GM19452 (cell line): ENCODE measurements at regions not wholly inside any gene's neighbourhood (a gene's known extent, or its start where the extent isn't known, plus 50 kb on each side); places are given as distances from the start of the nearest gene placed in this dataset.

Experiments
- ATAC-seq: cut with Tn5 transposase; IDR thresholded peaks from one replicate; pipeline ENCODE4 v1.9.1; 2021; ENCODE audit not compliant: unreplicated experiment

DNA sequence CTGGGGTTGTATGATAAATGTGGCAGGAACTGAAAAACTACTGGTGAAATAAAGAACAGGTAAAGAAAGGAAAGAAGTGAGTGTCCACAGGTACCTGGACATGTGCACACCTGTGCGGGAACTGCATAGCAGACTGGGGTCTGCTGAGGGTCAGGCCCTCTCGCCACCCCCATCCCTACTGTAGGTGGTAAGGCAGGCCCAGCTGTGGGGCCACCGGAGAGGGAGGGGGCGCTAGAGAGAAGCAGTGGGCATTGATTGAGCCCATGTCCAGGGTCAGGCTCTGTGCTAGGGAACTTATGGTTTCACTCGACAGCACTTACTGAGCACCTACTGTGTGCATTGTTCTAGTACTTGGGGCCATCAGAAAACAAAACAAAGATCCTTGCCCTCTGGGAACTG lies 400.5 kb downstream of the MATN1 start:
- no peak for ATAC-seq

- no peak for ATAC-seq
These were observed 401.2 kb downstream of the MATN1 start for GRCh38 chr1:30321996-30322858.

DNA sequence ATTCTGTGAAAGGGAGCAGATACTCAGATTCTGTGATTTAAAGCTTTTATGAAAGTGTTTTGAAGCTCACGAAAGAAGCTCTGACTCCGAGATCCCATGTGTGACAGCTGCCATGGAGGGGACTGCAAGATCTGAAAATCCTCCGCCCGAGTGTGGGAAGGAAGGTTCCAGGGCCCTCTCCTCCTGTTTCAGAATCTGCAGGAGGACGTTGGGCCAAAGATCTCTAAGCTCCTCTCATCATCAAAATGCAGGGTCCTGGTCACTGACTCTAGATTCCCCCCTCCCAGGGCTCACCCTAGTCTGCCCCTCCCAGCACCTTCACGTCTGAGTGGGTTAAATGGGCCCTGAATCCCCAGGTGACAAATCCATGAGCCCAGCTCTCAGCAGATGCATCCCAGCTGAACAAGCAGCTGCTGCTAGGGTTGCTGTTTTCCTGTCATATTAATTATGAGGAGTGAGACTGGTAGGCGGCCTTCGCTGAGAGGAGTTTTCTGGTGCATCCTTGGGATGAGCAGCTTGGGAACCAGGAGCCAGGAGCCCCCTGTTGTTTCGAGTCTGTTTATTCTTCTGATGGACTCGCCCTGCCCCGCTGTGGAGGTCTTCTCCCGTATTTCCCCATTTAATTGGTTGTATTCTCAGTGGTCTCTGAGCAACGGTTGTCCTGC lies 402.0 kb downstream of the MATN1 start:
- no peak for ATAC-seq

DNA sequence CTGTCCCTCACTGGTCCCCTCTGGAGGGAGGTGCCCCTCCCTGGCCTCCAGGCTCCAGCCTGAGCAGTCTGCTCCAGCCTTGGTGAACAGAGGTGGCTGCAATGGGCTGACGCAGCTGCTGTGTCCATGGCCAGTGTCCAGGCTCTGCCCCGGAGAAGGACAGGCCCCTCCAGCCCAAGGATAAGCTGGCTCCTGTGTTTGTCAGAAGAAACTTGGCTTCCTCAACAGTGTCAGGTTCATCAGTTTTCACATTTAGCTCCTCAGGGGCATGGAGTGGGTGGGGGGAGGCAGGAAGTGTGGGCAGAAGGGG lies 402.8 kb downstream of the MATN1 start:
- ATAC-seq, result no peak

GRCh38 chr1:30319765-30320580 lies 403.4 kb downstream of the MATN1 start:
- no peak for ATAC-seq

DNA sequence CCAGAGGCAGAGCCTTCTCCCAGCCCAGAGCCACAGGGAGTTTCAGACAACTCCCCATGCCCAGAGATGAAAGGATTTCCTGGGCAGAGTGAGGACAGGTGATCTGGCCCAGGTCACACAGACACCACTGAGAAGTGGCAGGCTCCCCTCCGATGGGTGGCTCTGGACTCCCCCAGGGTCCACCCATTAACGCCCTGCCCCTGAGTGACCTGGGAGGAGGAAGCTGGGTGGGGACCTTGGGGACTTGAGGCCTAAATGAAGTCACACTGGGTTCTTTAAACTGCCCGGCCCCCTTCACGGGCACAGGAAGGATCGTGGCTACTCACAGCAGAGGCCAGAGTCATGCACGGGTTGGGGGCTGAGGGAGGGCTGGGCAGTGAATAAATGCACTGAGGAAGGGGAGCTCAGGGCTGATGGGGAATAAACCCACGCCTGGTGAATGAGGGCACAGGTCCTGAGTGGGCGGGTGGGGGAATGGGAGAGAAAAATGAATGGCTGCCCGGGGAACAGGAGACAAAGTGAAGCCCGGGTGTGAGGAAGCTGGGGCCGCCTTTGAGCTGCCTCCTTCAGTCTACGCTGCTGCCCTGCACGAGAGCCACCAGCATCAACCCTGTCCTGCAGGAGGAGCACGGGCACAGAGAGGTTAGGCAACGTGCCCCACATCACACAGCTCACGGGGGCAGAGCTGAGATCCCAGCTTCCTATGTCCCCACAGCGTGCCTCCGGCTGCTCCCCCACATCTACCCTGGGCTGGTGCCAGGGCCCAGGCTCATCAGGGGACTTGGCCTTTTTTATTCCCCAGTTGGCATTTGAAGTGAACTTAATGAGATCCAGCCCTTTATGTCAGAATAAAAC lies 404.3 kb downstream of the MATN1 start:
- no peak for ATAC-seq

GRCh38 chr1:30318413-30318812 lies 405.0 kb downstream of the MATN1 start:
- ATAC-seq, result no peak

DNA sequence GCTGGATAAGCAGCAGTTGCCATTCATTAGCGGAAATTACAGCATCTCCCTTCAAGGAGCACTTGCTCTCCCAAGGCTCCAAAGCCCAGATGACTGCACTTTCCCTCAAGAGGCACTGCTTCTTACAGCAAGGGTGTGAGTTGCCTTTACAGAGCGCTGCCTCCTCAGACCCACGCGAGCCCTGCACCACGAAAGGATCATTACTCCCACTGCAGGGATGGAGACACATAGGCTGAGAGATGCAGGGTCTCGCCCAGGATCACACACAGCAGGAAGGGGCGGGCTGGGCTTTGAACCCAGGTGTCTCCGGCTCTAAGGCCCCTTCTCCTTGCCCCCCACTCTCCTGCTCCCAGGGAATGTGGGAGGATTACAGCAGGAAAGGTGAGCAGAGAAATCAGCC lies 405.5 kb downstream of the MATN1 start:
- no peak for ATAC-seq

GRCh38 chr1:30316056-30316455 lies 407.3 kb downstream of the MATN1 start:
- ATAC-seq, result no peak

- ATAC-seq, result no peak
These were observed 408.0 kb downstream of the MATN1 start for GRCh38 chr1:30315185-30315960.

GRCh38 chr1:30314591-30314990 lies 408.8 kb downstream of the MATN1 start:
- ATAC-seq, result no peak

- ATAC-seq, result no peak
These were observed 409.8 kb downstream of the MATN1 start for GRCh38 chr1:30313584-30313983.

- no peak for ATAC-seq
These were observed 410.2 kb downstream of the MATN1 start for GRCh38 chr1:30313176-30313575.

GRCh38 chr1:30312226-30312625 lies 411.2 kb downstream of the MATN1 start:
- no peak for ATAC-seq

DNA sequence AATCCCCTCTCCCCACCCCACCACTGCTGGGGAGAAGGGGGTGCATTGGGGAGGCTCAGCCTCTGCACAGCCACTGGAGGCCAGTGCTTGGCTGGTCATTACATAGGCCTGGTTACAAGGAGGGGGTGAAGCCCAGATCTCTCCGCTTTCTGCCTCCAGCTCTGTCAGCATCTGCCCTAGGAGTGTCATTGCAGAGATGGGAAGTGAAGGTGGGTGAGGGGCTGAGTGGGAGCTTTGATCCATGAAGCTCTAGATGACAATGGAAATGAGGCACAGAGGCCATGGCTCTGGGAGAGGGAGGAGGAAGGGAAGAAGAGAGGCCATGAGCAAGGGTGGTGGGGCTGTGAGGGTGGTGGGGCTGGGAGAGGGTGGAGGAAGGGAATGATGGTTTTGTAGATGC lies 411.6 kb downstream of the MATN1 start:
- ATAC-seq, result no peak

- no peak for ATAC-seq
These were observed 412.2 kb downstream of the MATN1 start for GRCh38 chr1:30310966-30311742.

GRCh38 chr1:30307182-30307581 lies 416.2 kb downstream of the MATN1 start:
- no peak for ATAC-seq

DNA sequence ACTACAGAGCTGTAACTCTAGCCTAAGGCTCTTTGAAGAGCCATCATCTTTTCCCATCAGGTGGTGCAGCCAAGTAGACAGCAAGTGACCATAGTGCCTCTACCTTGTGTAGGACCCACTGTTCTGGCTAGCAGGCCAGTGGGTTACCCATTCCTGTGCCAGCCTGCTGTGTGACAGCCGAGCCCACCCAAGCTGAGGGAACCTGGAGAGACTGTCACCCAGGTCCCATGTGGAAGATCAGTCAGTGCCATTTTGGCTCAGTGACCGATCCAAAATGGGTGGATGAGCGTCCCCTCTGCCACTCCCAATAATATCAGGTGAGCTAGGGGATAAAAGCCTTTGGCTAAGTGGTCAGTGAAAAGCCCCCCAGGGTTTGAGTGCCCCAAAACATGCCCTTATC lies 417.9 kb downstream of the MATN1 start:
- ATAC-seq, result no peak

DNA sequence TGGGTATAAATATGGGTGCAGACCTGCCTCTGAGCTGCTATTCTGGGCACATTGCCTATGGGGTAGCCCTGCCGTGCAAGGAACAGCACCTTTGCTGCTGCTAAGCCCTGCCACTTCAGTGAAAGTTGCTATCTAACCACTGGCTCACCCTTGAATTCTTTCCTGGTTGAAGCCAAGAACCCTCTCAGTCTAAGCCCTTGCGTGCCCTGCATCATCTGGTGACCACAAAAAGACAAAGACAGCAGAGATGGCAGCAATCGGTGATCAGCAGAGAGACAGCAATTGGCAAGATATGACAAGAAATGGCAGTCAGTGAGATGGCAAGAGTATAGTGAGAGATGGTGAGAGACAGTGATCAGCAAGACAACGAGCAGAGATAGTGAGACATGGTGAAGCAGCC lies 418.3 kb downstream of the MATN1 start:
- ATAC-seq, result no peak
